ENCODE measurements at regions not wholly inside any gene's neighbourhood (a gene's known extent, or its start where the extent isn't known, plus 50 kb on each side); places are given as distances from the start of the nearest gene placed in this dataset.

DNA sequence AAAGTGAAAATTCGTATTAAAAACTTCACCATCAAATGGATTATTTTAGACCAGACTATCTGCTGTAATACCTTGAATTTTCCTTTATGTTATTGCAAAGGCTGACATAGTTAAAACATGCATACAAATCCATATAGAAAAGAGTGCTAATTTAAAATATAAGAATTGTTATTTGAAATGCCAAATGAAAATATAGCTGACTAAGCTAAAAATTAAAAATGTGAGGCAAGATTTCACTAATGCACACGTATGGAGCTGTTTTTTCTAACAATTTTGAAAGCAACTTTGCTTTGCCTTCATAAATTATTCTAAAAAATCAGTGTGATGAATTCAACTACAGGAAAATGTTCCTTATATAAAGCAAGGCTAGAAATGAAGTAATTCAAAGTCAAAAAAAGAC lies 62.5 kb downstream of the MPP7 start:
- no peak overlapping the region for H3K4me3 ChIP-seq
- DNase-seq (no peak), ATAC-seq (ENCODE audit: low FRiP score in 2 of 2) (no peak)
- H3K27ac ChIP-seq, result no peak overlapping the region
- TF ChIP-seq EP300 (IDR thresholded peaks at IDR 0.05) (no peak), POLR2A (IDR thresholded peaks at IDR 0.05) (no peak)
- no peaks in the 10 kb centered on the region for H3K36me3 ChIP-seq
- H3K9me3 ChIP-seq, result no peaks in the 10 kb centered on the region
- peaks cover 0 to 3% (median 1%) of the 10 kb centered on the region in 4 donors for H3K4me1 ChIP-seq
- no peaks in the 10 kb centered on the region for H3K27me3 ChIP-seq
- WGBS, 2 donors, result 89 to 90% methylated on average over 2 of the region's 2 CpGs

DNA sequence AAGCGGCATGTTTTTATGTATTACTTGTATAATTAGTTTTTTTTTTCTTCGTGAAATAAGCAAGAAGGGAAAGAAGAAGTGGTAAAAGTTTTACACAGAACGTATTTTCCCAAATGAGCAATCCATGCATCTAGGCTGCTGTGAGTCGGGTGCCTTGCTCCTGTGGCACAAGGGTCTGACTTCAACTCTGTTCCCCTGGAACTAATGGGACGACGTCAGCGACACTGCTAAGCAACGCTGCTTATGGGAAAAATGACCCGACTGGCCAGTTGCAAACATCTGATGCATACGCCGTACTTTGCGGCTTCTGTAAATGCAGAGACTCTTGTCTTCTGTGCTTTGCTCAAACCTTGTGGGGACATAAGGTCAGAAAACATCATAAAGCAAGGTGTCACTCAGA lies 66.3 kb downstream of the MPP7 start:
- 65 to 86% methylated on average over 12 of the region's 12 CpGs for WGBS, 2 donors
- no peak for TF ChIP-seq POLR2AphosphoS5 (IDR thresholded peaks at IDR 0.05)
- TF ChIP-seq, protein P1, sequence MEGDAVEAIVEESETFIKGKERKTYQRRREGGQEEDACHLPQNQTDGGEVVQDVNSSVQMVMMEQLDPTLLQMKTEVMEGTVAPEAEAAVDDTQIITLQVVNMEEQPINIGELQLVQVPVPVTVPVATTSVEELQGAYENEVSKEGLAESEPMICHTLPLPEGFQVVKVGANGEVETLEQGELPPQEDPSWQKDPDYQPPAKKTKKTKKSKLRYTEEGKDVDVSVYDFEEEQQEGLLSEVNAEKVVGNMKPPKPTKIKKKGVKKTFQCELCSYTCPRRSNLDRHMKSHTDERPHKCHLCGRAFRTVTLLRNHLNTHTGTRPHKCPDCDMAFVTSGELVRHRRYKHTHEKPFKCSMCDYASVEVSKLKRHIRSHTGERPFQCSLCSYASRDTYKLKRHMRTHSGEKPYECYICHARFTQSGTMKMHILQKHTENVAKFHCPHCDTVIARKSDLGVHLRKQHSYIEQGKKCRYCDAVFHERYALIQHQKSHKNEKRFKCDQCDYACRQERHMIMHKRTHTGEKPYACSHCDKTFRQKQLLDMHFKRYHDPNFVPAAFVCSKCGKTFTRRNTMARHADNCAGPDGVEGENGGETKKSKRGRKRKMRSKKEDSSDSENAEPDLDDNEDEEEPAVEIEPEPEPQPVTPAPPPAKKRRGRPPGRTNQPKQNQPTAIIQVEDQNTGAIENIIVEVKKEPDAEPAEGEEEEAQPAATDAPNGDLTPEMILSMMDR (IDR thresholded peaks at IDR 0.05), result no peak
- TF ChIP-seq EP300 (IDR thresholded peaks at IDR 0.05), result no peak
- TF ChIP-seq POLR2A (IDR thresholded peaks at IDR 0.05), result no peak
- no peaks in the 10 kb centered on the region for H3K36me3 ChIP-seq
- H3K4me1 ChIP-seq, result peaks cover 0 to 2% (median under 1%) of the 10 kb centered on the region in 4 donors
- no peak overlapping the region for H3K27ac ChIP-seq
- H3K4me3 ChIP-seq, result no peak overlapping the region
- no peak for DNase-seq
- H3K27me3 ChIP-seq, result no peaks in the 10 kb centered on the region
- H3K9me3 ChIP-seq, result no peaks in the 10 kb centered on the region
- no peak for ATAC-seq (ENCODE audit: low FRiP score in 2 of 2)

DNA sequence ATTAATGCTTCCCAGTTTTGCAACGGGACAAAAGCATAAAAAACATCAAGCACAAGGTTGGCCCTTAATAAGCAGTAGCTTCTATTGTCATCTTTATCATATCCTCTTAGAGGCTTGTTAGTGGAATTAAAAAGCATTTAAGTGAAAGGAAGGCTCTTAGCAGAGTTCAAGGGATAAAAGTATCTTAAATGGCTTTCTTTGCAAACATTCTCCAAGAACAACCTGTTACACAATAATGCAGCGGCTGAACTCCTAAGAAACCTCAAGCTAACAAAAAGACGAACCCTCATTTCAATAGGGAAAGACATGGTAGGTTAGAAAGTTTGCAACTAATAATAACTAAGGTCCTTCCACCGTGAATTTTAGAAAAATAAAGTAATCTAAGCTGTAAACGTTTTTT lies 82.1 kb downstream of the MPP7 start:
- ATAC-seq (ENCODE audit: low FRiP score in 2 of 2) (no peak), DNase-seq (no peak)
- Histone ChIP-seq H3K4me3 (no peak overlapping the region), H3K27ac (no peak overlapping the region), H3K4me1 (peaks cover 0 to 4% (median 0%) of the 10 kb centered on the region in 4 donors), H3K36me3 (no peaks in the 10 kb centered on the region), H3K27me3 (no peaks in the 10 kb centered on the region), H3K9me3 (no peaks in the 10 kb centered on the region)
- WGBS, 2 donors, result 56% methylated on average over 5 of the region's 5 CpGs
- TF ChIP-seq POLR2A (IDR thresholded peaks at IDR 0.05) (no peak), EP300 (IDR thresholded peaks at IDR 0.05) (no peak), POLR2AphosphoS5 (IDR thresholded peaks at IDR 0.05) (no peak)
- TF ChIP-seq, protein P1 (IDR thresholded peaks at IDR 0.05), result no peak

DNA sequence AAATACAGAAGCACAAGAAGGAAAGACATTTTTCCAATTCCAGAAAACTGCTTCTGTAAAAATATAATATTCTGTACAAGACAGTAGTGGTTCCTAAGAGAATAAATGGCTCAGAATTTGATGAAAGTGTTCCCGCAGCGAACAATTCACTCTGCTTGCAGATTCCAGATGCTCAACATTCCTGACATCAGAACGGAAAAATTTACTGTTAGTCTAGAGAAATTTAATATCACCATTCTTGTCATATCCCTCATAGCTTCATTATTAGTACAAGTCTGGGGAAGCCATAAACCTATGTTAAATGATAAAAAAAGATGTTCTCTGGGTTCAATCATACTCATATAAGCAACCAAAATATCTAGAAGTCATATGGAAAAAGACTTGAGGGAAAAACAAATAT lies 83.6 kb downstream of the MPP7 start:
- no peaks in the 10 kb centered on the region for H3K27me3 ChIP-seq
- no peak for TF ChIP-seq POLR2A (IDR thresholded peaks at IDR 0.05)
- no peak for TF ChIP-seq POLR2AphosphoS5 (IDR thresholded peaks at IDR 0.05)
- TF ChIP-seq, protein P1 (IDR thresholded peaks at IDR 0.05), result no peak
- no peak for TF ChIP-seq EP300 (IDR thresholded peaks at IDR 0.05)
- WGBS, 2 donors, result 80 to 82% methylated on average over 3 of the region's 3 CpGs
- H3K9me3 ChIP-seq, result no peaks in the 10 kb centered on the region
- H3K4me3 ChIP-seq, result no peak overlapping the region
- no peak overlapping the region for H3K27ac ChIP-seq
- H3K4me1 ChIP-seq, result peaks cover 0 to 11% (median 2%) of the 10 kb centered on the region in 4 donors
- no peaks in the 10 kb centered on the region for H3K36me3 ChIP-seq
- no peak for ATAC-seq (ENCODE audit: low FRiP score in 2 of 2)
- DNase-seq, result no peak

DNA sequence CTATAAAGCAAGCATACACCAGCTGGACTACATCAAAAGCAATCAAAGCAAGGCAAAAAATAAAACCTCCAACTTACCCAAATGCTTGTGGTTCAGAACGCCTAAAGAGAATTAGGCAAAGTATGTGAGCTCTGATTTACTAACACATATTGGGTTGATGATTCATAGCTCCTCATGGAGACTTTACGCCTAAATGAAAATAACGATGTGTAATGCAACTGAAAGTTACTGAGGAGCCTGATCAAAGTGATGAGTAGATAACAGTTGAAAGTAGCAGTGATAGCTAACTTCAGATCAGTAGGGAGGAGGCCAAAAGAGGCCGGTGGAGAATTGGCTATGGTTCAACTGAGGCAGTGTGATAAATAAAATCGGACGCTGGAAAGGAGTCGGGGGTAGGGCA lies 85.0 kb downstream of the MPP7 start:
- Histone ChIP-seq H3K9me3 (no peaks in the 10 kb centered on the region), H3K4me3 (no peak overlapping the region), H3K27me3 (no peaks in the 10 kb centered on the region), H3K36me3 (no peaks in the 10 kb centered on the region), H3K27ac (no peak overlapping the region), H3K4me1 (peaks cover 0 to 16% (median 2%) of the 10 kb centered on the region in 4 donors)
- DNase-seq, result no peak
- TF ChIP-seq, protein P1 (IDR thresholded peaks at IDR 0.05), result no peak
- TF ChIP-seq POLR2A (IDR thresholded peaks at IDR 0.05) (no peak), POLR2AphosphoS5 (IDR thresholded peaks at IDR 0.05) (no peak), EP300 (IDR thresholded peaks at IDR 0.05) (no peak)
- peak in 1 of 2 donors; percentile 77 for ATAC-seq (ENCODE audit: low FRiP score in 2 of 2)
- WGBS, 2 donors, result 63 to 68% methylated on average over 7 of the region's 7 CpGs

All from upper lobe of left lung (tissue), 6 donors.